HCT116 (cell line): ENCODE measurements at regions not wholly inside any gene's neighbourhood (a gene's known extent, or its start where the extent isn't known, plus 50 kb on each side); places are given as distances from the start of the nearest gene placed in this dataset.

Experiments used
- ATAC-seq: fragments of 200-7000 bp; cut with Tn5 transposase; 2 replicates; pipeline ENCODE4 v1.9.1; 2020; ENCODE audit warnings: mild to moderate bottlenecking, moderate library complexity
- BruUV-seq: library from RNA; stranded (reverse); fragments of 400-500 nt; replicated peaks from 2 replicates; lab custom pipeline; 2021; lab: Mats Ljungman, UMichigan
- CTCF ChIA-PET: fragments of 300-600 bp; sonication (Branson Sonifier 250); formaldehyde crosslinking; loops from one replicate; lab custom pipeline; 2021; ENCODE audit warnings: antibody characterized with exemption; lab: Charles Lee
- POLR2A ChIA-PET: fragments of 300-600, 350-600 bp; sonication (Branson Sonifier 250); formaldehyde crosslinking; loops from one replicate; lab custom pipeline; 2021; ENCODE audit warnings: antibody characterized with exemption; lab: Charles Lee
- RAD21 ChIA-PET, 2 experiments: fragments of 300-600 bp; sonication (Branson Sonifier 250); formaldehyde crosslinking; loops; one replicate each; lab custom pipeline; 2023; ENCODE audit warnings: low total read pairs in 2 of 2; ENCODE audit not compliant: uncharacterized antibody in 2 of 2, unreplicated experiment in 2 of 2, low non-redundant PET in 1 of 2; lab: Charles Lee
- DNase-seq: peaks from one replicate; pipeline ENCODE4 v3.0.0-alpha.2; 2010; ENCODE audit warnings: low read depth, low spot score
- H2AFZ ChIP-seq: fragments of 200-600 bp; shearing (Covaris generic), sonication (generic); 2 replicates; pipeline ENCODE4 v1.6.1; 2017; ENCODE audit warnings: low read depth, mixed run types, mixed read lengths, antibody characterized with exemption, low read length; ENCODE audit not compliant: poor library complexity, severe bottlenecking
- H3K27ac ChIP-seq: 2 replicates; pipeline ENCODE4 v1.5.1; 2012; ENCODE audit warnings: low read depth, low read length
- H3K27me3 ChIP-seq: fragments of 200-600 bp; sonication (generic); 2 replicates; pipeline ENCODE4 v1.6.1; 2016; ENCODE audit warnings: mixed run types, low read length, mixed read lengths; ENCODE audit not compliant: insufficient read depth
- H3K36me3 ChIP-seq, 2 experiments: fragments of 200-500 bp in 1 of 2; fragments of 200-600 bp in 1 of 2; sonication (Bioruptor generic) in 1 of 2; sonication (generic) in 1 of 2; 2 replicates each; pipeline versions ENCODE4 v1.5.1 to v1.6.1; 2014 to 2016; ENCODE audit warnings: low read length in 2 of 2, inconsistent platforms in 1 of 2, mixed read lengths in 1 of 2, mixed run types in 1 of 2; ENCODE audit not compliant: insufficient read depth in 2 of 2, control insufficient read depth in 1 of 2
- H3K4me1 ChIP-seq, 2 experiments: fragments of 200-600 bp in 1 of 2; sonication (generic) in 1 of 2; 2 replicates each; pipeline versions ENCODE4 v1.5.1 to v1.6.1; 2012 to 2017; ENCODE audit warnings: low read length in 2 of 2, inconsistent platforms in 1 of 2, mild to moderate bottlenecking in 1 of 2, mixed read lengths in 1 of 2, mixed run types in 1 of 2, moderate library complexity in 1 of 2; ENCODE audit not compliant: insufficient read depth in 2 of 2, control insufficient read depth in 1 of 2
- H3K4me2 ChIP-seq: fragments of 200-600 bp; sonication (generic); 2 replicates; pipeline ENCODE4 v1.6.1; 2017; ENCODE audit warnings: mixed run types, low read length, mixed read lengths
- H3K4me3 ChIP-seq, 2 experiments: fragments of 200-600 bp in 1 of 2; sonication (generic) in 1 of 2; replicated peaks in 1 of 2; 2 replicates each; pipeline ENCODE4 v1.5.1; 2011 to 2016; ENCODE audit warnings: low read length in 2 of 2, control low read depth in 1 of 2, low read depth in 1 of 2, mild to moderate bottlenecking in 1 of 2, mixed read lengths in 1 of 2, mixed run types in 1 of 2
- H3K79me2 ChIP-seq: fragments of 200-600 bp; sonication (generic); 2 replicates; pipeline ENCODE4 v1.6.1; 2017; ENCODE audit warnings: mild to moderate bottlenecking, mixed run types, low read length, moderate library complexity, mixed read lengths; ENCODE audit not compliant: insufficient read depth
- H3K9ac ChIP-seq: fragments of 200-600 bp; sonication (generic); 2 replicates; pipeline ENCODE4 v1.6.1; 2016; ENCODE audit warnings: low read length, mixed read lengths
- H3K9me2 ChIP-seq: fragments of 200-600 bp; sonication (generic), shearing (Covaris generic); 2 replicates; pipeline ENCODE4 v1.6.1; 2017; ENCODE audit warnings: mixed run types, mild to moderate bottlenecking, moderate library complexity; ENCODE audit not compliant: insufficient read depth
- H3K9me3 ChIP-seq, 2 experiments: fragments of 200-500 bp in 1 of 2; fragments of 200-600 bp in 1 of 2; sonication (Bioruptor generic) in 1 of 2; sonication (generic) in 1 of 2; 2 replicates each; pipeline ENCODE4 v1.6.1; 2014 to 2017; ENCODE audit warnings: low read length in 2 of 2, mixed read lengths in 2 of 2, inconsistent platforms in 1 of 2, low read depth in 1 of 2, mild to moderate bottlenecking in 1 of 2, mixed run types in 1 of 2, moderate library complexity in 1 of 2; ENCODE audit not compliant: control insufficient read depth in 1 of 2, insufficient read depth in 1 of 2
- H4K20me1 ChIP-seq: fragments of 200-600 bp; sonication (generic), shearing (Covaris generic); 2 replicates; pipeline ENCODE4 v1.6.1; 2017; ENCODE audit warnings: mixed run types, mild to moderate bottlenecking, moderate library complexity; ENCODE audit not compliant: insufficient read depth
- ATF3 ChIP-seq: IDR thresholded peaks from 2 replicates; pipeline ENCODE4 v1.6.1; 2012
- ELF1 ChIP-seq: IDR thresholded peaks from 2 replicates; pipeline ENCODE4 v1.6.1; 2012; ENCODE audit warnings: low read depth, borderline replicate concordance
- EZH2 ChIP-seq: fragments of 200-600 bp; sonication (generic); IDR thresholded peaks from 2 replicates; pipeline ENCODE4 v1.6.1; 2017; ENCODE audit warnings: antibody characterized with exemption, mixed run types
- EZH2phosphoT487 ChIP-seq: fragments of 200-600 bp; IDR thresholded peaks from 2 replicates; pipeline ENCODE4 v1.6.1; 2018; ENCODE audit warnings: antibody characterized with exemption, borderline replicate concordance
- POLR2A ChIP-seq: IDR thresholded peaks from 2 replicates; pipeline ENCODE4 v1.7.0; 2011; ENCODE audit warnings: borderline replicate concordance; ENCODE audit not compliant: insufficient read depth, insufficient read length; ENCODE audit errors: extremely low read depth
- SP1 ChIP-seq: IDR thresholded peaks from 2 replicates; pipeline ENCODE4 v1.6.1; 2012; ENCODE audit warnings: low read depth
- YY1 ChIP-seq: IDR thresholded peaks from 2 replicates; pipeline ENCODE4 v1.6.1; 2011; ENCODE audit warnings: low read length, low read depth, moderate library complexity, mild to moderate bottlenecking; ENCODE audit not compliant: insufficient replicate concordance; ENCODE audit errors: extremely low read depth
- ZBTB33 ChIP-seq: IDR thresholded peaks from 2 replicates; pipeline ENCODE4 v1.6.1; 2011; ENCODE audit warnings: mild to moderate bottlenecking, low read length, moderate library complexity; ENCODE audit not compliant: insufficient replicate concordance; ENCODE audit errors: extremely low read depth
- ZFX ChIP-seq: fragments of 450-650 bp; IDR thresholded peaks from 2 replicates; pipeline ENCODE4 v1.6.1; 2017
- intact Hi-C: fragments of 100-400 bp; cut with micrococcal nuclease; formaldehyde crosslinking; loops from 2 replicates; pipeline ENCODE4 v1.10.0; 2022
- TF ChIP-seq, protein P1 (sequence below): IDR thresholded peaks from 2 replicates; pipeline ENCODE4 v1.6.1; 2012

GRCh38 chr7:47677093-47677492 lies 95.2 kb upstream of the TNS3 start:
- ATAC-seq (no peak), DNase-seq (no peak)
- no peaks in the 10 kb centered on the region for H3K4me1 ChIP-seq
- RAD21 ChIA-PET: no interaction called here
- H4K20me1 ChIP-seq: no peaks in the 10 kb centered on the region
- no peaks in the 10 kb centered on the region for H3K27me3 ChIP-seq
- TF ChIP-seq, protein P1, sequence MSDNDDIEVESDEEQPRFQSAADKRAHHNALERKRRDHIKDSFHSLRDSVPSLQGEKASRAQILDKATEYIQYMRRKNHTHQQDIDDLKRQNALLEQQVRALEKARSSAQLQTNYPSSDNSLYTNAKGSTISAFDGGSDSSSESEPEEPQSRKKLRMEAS: no peak
- no peak for TF ChIP-seq ATF3
- TF ChIP-seq YY1: no peak
- no peak for TF ChIP-seq EZH2phosphoT487
- no peak for TF ChIP-seq ZBTB33
- H3K9ac ChIP-seq: no peak overlapping the region
- CTCF ChIA-PET: no interaction called here
- BruUV-seq: no TSS peak
- H3K36me3 ChIP-seq: no peaks in the 10 kb centered on the region
- POLR2A ChIA-PET: no interaction called here
- no peak overlapping the region for H2AFZ ChIP-seq
- no peak overlapping the region for H3K4me2 ChIP-seq
- no peak overlapping the region for H3K27ac ChIP-seq
- H3K9me2 ChIP-seq: no peaks in the 10 kb centered on the region
- no peaks in the 10 kb centered on the region for H3K79me2 ChIP-seq
- intact Hi-C loops: no loop called here
- H3K9me3 ChIP-seq: no peaks in the 10 kb centered on the region
- H3K4me3 ChIP-seq: no peak overlapping the region

GRCh38 chr7:47672977-47673381 lies 91.1 kb upstream of the TNS3 start:
- Histone ChIP-seq H3K36me3 (no peaks in the 10 kb centered on the region), H2AFZ (no peak overlapping the region), H4K20me1 (no peaks in the 10 kb centered on the region), H3K4me2 (no peak overlapping the region), H3K4me1 (peaks cover 3 to 9% of the 10 kb centered on the region in 2 experiments; a peak in 3 of 4 replicates), H3K9me2 (no peaks in the 10 kb centered on the region), H3K4me3 (no peak overlapping the region), H3K27ac (no peak overlapping the region), H3K27me3 (no peaks in the 10 kb centered on the region), H3K79me2 (no peaks in the 10 kb centered on the region), H3K9me3 (no peaks in the 10 kb centered on the region), H3K9ac (no peak overlapping the region)
- ChIA-PET RAD21 (no interaction called here), POLR2A (no interaction called here), CTCF (no interaction called here)
- ATAC-seq: no peak
- BruUV-seq: no TSS peak
- TF ChIP-seq YY1 (no peak), ELF1 (no peak), ATF3 (no peak), EZH2 (no peak), SP1 (no peak), ZFX (no peak), POLR2A (no peak)
- no peak for DNase-seq
- intact Hi-C loops: no loop called here
